HG03025 (cell line): ENCODE measurements at regions not wholly inside any gene's neighbourhood (a gene's known extent, or its start where the extent isn't known, plus 50 kb on each side); places are given as distances from the start of the nearest gene placed in this dataset.
"Not testable (repeated sequence)": the region's sequence is repeated elsewhere in the genome, so short reads cannot be mapped to it uniquely, and the experiment has no call there.

Source experiments
- ATAC-seq: cut with Tn5 transposase; IDR thresholded peaks from one replicate; pipeline ENCODE4 v1.9.1; 2021; ENCODE audit warnings: mild to moderate bottlenecking, moderate library complexity; ENCODE audit not compliant: unreplicated experiment, low FRiP score

DNA sequence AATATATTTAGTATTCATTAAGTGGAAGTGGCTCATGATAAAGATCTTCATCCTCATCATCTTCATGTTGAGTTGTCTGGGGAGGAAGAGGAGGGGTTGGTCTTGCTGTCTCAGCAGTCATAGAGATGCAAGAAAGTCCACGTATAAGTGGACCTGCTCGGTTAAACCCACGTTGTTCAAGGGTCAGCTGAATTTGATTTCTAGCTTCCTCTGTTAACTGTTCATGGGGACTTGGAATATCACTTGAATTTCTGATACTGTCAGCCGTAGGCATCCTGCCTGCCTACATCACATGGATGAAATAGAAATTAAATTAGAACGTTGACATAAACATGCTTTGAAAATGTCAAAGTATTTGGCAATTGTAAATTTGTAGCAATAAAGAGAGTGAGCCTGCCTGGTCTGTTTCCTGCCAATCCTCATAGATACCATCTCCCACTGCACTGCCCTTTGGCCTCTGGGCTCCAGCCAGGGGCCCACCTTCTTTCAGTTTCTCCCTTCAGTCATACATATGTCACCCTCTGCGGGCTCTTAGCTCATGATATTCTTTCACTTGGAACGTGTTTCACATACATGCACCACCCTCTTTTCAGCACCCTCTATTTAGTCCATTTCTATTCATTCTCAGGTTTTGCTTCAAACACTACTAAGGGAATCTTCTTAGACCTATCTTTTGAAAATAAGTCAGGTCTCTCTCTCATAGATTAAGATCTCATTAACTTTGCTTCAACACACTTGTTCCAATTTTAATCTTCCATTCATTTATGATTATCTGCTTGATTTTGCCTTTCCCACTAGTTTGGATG lies 376.3 kb downstream of the IPMK start:
- no peak for ATAC-seq

- ATAC-seq: no peak
Measured at GRCh38 chr10:57890691-57891090, 377.0 kb downstream of the IPMK start.

DNA sequence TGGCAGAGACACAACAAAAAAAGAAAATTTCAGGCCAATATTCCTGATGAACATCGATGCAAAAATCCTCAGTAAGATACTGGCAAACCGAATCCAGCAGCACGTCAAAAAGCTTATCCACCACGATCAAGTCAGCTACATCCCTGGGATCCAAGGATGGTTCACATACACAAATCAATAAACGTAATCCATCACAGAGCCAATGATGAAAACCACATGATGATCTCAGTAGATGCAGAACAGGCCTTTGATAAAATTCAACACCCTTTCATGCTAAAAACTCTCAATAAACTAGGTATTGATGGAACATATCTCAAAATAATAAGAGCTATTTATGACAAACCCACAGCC lies 382.1 kb downstream of the IPMK start:
- not testable (repeated sequence) for ATAC-seq

DNA sequence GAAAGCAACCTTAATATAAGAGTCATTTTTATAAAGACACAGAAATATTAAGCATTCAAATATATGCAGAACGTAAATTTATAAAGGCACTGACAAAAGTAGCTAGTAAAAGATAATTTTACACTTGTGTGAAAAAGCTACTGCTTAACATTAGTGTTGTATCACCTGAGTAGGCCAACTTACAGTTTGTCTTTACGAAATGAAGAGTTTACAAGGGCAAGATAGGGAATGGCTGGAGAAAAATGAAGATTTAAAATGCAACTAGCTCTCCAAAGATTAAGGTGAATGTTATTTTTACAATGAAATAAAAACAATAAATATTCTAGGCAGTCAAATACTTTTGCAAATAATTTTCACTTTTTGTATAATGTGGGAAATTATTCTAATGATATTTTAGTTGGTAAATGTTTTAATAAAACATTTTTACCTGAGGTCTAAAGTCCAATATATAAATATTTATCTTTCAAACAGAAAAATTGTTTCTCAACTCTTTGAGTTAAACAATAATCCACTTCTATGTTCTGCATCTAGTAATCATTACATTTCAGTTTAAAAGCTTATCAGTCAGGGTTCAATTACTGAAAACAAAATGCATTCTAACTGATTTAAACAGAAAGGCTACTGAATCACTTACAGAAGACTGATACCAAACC lies 382.6 kb downstream of the IPMK start:
- no peak for ATAC-seq

GRCh38 chr10:57884407-57884806 lies 383.3 kb downstream of the IPMK start:
- no peak for ATAC-seq

- no peak for ATAC-seq
Measured at GRCh38 chr10:57880446-57881227, 387.1 kb downstream of the IPMK start.

- no peak for ATAC-seq
Measured at GRCh38 chr10:57874810-57875209, 392.9 kb downstream of the IPMK start.

GRCh38 chr10:57867241-57867640 lies 400.5 kb downstream of the IPMK start:
- no peak for ATAC-seq

GRCh38 chr10:57864765-57865680 lies 402.7 kb downstream of the IPMK start:
- ATAC-seq: no peak

DNA sequence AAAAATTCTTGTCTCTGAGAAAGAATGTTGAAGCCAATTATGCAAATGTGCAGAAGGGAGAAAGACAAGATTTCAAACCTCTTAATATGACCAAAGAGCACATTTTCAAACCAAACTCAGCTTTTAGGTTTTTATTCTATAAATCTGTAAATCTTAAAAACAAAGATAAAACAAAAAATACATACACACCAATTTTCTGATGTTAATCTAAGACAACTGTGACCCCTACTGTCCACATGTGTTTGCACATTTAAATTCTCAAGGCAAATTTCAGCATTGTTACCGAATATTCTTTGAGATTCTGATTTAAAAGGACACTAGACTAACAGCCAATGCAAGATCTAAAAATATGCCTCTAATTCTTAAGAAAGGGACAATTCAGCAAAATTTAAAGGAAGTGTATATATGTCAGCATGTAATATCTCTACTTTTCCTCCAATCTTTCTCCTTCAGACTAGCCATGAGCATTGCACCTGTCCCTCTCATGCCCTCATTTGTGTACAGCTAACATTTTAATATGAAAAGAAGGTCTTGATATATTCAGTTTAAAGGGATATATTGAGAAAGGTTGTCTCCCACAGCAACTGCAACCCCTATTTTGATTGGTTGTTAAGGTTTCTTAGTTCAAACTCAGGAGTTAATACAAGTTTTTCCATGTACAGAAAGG lies 417.9 kb downstream of the IPMK start:
- no peak for ATAC-seq

GRCh38 chr10:57846307-57847065 lies 421.2 kb downstream of the IPMK start:
- ATAC-seq: no peak

GRCh38 chr10:57844387-57844998 lies 423.2 kb downstream of the IPMK start:
- ATAC-seq: no peak

- ATAC-seq: no peak
Measured at GRCh38 chr10:57830877-57831560, 436.7 kb downstream of the IPMK start.

DNA sequence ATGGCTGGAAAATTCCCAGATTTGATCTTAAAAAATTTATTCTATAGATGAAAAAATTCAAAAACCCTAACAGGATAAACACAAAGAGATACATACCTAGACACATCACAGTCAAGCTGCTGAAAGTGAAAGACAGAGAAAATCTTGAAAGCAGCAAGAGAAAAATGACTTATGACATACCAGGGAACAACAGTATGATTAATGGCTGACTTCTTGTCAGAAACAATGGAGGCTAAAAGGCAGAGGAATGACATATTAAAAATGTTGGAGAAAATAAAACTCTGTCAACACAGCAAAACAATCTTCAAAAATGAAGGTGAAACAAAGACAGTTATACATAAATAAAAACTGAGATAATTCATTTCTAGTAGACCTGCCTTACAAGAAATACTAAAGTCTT lies 442.7 kb downstream of the IPMK start:
- no peak for ATAC-seq

DNA sequence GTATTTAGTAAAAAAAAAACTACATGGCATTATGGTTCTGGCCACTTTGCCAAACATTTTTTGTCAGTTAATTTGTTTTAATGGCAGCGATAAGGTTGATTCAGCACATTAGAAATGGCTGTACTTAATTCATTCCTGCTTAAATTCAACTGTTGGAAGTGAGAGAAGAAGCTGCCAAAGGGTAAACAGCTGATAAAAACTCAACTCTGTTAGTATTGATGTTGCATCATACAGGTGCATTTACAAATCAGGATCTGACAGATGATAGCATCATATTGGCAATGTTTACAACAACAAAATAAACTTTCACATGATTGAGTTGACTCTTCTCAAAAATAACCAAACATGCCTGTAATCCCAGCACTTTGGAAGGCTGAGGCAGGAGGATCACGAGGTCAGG lies 444.3 kb downstream of the IPMK start:
- no peak for ATAC-seq

DNA sequence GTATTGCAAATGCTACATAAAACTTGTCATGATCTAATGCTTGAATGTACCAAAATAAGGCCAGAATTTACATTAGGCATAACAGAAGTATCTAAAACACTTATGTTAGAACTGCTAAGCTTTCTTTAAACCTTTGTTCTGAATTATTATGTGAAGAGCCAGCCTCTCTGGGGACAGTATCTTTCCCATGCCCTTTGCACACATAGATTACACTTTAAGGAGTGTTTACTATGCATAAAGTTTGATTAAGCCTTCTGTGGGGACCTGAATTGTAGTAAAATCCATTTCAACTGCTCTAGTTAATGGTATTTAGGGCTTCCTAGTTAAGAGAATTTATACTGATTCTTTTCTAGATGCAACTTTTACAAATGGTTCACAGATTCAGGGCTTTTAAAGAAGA lies 444.7 kb downstream of the IPMK start:
- no peak for ATAC-seq

DNA sequence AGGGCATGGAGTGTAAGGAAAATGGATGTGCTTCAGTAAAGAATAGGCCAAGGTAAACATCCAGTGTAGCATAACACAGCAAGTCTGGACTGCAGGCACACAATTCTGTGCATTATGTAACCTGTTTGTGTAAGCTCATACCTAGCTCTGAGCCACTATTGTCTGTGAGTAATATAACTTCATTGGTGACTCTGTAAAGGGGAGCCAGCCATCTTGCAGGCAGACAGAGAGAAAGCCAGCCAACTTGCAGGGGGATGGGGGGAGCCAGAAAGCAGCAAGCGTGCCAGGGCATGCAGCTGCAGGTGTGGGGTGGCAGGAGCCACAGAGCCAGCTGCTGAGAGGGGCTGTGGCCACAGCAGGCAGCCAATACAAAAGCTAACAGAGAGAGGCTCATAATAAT lies 449.2 kb downstream of the IPMK start:
- ATAC-seq: no peak

- no peak for ATAC-seq
Measured at GRCh38 chr10:57817741-57818140, 450.0 kb downstream of the IPMK start.
